Muscle layer of colon (tissue), 2 donors: ENCODE measurements at regions not wholly inside any gene's neighbourhood (a gene's known extent, or its start where the extent isn't known, plus 50 kb on each side); places are given as distances from the start of the nearest gene placed in this dataset.
"Not testable (repeated sequence)": the region's sequence is repeated elsewhere in the genome, so short reads cannot be mapped to it uniquely, and the experiment has no call there.

Experiments used
- H3K27ac ChIP-seq: one replicate; pipeline ENCODE4 v1.7.0; 2013; ENCODE audit warnings: low read depth, mild to moderate bottlenecking, low read length, moderate library complexity
- H3K27me3 ChIP-seq, 2 donors: one replicate each; pipeline ENCODE4 v1.7.0; 2013; ENCODE audit warnings: low read length in 2 of 2, mild to moderate bottlenecking in 2 of 2; ENCODE audit not compliant: insufficient read depth in 2 of 2, control insufficient read depth in 1 of 2
- H3K36me3 ChIP-seq: one replicate; pipeline ENCODE4 v1.7.0; 2013; ENCODE audit warnings: mild to moderate bottlenecking, low read length; ENCODE audit not compliant: insufficient read depth
- H3K4me1 ChIP-seq: one replicate; pipeline ENCODE4 v1.7.0; 2013; ENCODE audit warnings: mild to moderate bottlenecking, low read length; ENCODE audit not compliant: insufficient read depth
- H3K4me3 ChIP-seq, 2 donors: one replicate each; pipeline ENCODE4 v1.7.0; 2013; ENCODE audit warnings: low read length in 2 of 2, low read depth in 1 of 2, mild to moderate bottlenecking in 1 of 2, moderate library complexity in 1 of 2
- H3K9ac ChIP-seq: one replicate; pipeline ENCODE4 v1.7.0; 2013; ENCODE audit warnings: low read length
- H3K9me3 ChIP-seq: one replicate; pipeline ENCODE4 v1.7.0; 2013; ENCODE audit warnings: mild to moderate bottlenecking, low read length
- donor health status: abdominal sarcoma.
- donor health status: Adenocarcinoma of cecum.

DNA sequence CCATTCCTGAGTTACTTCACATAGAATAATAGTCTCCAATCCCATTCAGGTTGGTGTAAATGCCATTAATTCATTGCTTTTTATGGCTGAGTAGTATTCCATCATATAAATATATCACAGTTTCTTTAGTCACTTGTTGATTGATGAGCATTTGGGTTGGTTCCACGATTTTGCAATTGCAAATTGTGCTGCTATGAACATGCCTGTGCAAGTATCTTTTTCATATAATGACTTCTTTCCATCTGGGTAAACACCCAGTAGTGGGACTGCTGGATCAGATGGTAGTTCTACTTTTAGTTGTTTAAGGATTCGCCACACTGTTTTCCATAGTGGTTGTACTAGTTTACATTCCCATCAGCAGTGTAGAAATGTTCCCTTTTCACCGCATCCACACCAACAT is 107.0 kb downstream of the CDC7 start:
- not testable (repeated sequence) for H3K36me3 ChIP-seq, H3K9ac ChIP-seq, H3K27ac ChIP-seq, H3K4me3 ChIP-seq, H3K9me3 ChIP-seq, H3K27me3 ChIP-seq
- peaks cover 20% of the 10 kb centered on the region for H3K4me1 ChIP-seq

DNA sequence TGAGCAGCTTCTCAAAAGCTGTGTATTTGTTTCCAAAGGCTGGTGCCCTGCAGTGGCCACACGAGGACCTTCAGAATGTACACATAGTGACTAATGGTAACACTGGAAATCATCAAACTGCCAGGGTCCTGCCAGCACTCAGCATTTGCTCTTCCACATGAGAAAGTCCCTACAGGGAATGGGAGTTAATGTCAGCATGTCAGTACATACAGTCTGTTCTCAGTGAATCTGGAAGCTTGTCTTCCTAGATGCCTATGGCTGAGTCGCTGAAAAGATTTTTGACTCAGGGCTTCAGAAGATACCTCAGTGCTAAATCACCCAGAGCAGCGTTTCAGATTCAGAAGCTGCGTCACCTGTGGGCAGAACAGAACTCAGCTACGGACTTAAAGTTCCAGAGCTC is 108.2 kb downstream of the CDC7 start:
- Histone ChIP-seq H3K4me3 (no peak overlapping the region), H3K27me3 (no peaks in the 10 kb centered on the region), H3K36me3 (no peaks in the 10 kb centered on the region), H3K4me1 (peaks cover 20% of the 10 kb centered on the region), H3K9ac (no peak overlapping the region), H3K27ac (peak overlapping the region; percentile 12), H3K9me3 (no peaks in the 10 kb centered on the region)

DNA sequence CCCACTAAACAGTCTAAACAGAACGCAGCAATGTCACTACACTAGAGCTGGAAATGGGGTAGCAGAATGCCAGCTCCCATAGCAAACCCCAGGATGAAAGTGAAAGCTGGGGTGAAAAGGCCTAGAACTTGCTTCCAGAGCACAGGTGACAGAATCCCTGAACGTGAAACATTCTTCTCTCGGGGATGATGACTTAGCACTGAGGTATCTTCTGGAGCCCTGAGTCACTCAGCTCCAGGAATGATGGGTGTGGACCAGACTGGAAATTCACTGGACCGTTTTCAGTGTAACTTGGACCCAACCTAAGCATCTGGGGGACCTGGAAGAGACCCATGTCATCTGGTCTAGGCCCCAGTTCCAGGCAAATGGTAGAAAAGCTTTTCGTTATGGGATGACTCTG is 108.9 kb downstream of the CDC7 start:
- no peaks in the 10 kb centered on the region for H3K36me3 ChIP-seq
- no peak overlapping the region for H3K27ac ChIP-seq
- peaks cover 16% of the 10 kb centered on the region for H3K4me1 ChIP-seq
- H3K4me3 ChIP-seq = peak overlapping the region in 1 of 2 donors; percentile 21
- no peaks in the 10 kb centered on the region for H3K27me3 ChIP-seq
- H3K9me3 ChIP-seq = no peaks in the 10 kb centered on the region
- H3K9ac ChIP-seq = no peak overlapping the region

DNA sequence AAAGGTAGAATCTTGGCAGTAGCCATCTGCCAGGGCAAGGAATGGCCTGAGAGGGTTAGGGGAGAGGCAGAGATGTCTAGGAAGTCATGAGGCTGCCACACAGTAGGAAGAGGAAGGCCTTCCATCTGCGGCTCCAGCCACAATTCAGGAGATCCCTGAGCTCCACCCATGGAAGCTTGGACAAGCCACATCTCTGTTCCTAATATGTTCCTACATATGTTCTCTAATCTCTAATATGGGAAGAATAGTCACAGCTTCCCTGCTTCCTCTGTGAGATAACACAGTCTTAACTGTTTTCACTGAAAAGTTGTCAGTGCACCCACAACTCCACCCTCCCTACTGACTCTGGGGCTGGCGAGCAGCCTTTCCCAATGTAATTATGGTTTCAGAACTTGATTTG is 109.5 kb downstream of the CDC7 start:
- peaks cover 10% of the 10 kb centered on the region for H3K4me1 ChIP-seq
- H3K27me3 ChIP-seq = no peaks in the 10 kb centered on the region
- H3K9me3 ChIP-seq = no peaks in the 10 kb centered on the region
- no peak overlapping the region for H3K27ac ChIP-seq
- no peak overlapping the region for H3K4me3 ChIP-seq
- no peak overlapping the region for H3K9ac ChIP-seq
- H3K36me3 ChIP-seq = no peaks in the 10 kb centered on the region

DNA sequence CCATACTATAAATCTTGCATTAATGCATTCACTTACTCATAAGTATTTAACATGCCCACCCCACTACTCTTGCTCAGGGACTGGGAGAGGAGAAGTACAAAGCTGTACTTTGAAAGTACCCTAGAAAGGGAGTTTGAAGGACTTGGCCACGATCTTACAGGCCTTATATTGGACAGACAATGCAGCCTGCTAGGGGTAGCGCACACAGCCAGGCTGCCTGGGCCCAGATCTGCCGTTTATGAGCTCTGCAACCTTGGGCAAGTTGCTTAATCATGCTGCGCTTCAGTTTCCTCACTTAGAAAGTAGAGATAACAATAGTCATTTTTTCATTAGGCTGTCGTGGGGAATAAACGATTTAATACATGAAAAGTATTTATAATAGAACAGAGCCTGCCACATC is 110.1 kb downstream of the CDC7 start:
- Histone ChIP-seq H3K27me3 (no peaks in the 10 kb centered on the region), H3K4me3 (no peak overlapping the region), H3K36me3 (no peaks in the 10 kb centered on the region), H3K9ac (no peak overlapping the region), H3K27ac (no peak overlapping the region), H3K9me3 (no peaks in the 10 kb centered on the region), H3K4me1 (peaks cover 9% of the 10 kb centered on the region)

DNA sequence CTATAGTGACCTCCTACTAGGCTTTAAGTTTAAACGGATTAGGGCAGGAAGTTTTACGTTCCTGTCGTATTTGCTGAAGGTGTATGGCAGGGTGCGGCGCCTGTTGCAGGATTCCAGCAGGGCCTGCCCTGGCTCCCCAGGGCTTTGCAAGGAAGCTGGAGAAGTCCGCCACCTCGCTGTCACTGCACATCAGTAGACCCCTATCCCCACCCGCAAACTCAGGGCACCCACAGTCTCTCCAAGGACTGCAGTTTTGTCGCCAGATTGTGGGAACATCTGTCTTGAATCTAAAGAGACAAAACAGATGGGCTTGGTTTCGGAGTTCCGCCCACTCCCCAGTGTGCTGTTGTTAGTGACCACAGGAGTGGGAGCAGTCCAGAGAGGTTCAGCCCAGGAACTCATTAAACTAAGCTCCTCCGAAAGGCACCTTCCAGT is 110.8 kb downstream of the CDC7 start:
- H3K4me1 ChIP-seq = peaks cover 9% of the 10 kb centered on the region
- no peaks in the 10 kb centered on the region for H3K27me3 ChIP-seq
- H3K9me3 ChIP-seq = no peaks in the 10 kb centered on the region

DNA sequence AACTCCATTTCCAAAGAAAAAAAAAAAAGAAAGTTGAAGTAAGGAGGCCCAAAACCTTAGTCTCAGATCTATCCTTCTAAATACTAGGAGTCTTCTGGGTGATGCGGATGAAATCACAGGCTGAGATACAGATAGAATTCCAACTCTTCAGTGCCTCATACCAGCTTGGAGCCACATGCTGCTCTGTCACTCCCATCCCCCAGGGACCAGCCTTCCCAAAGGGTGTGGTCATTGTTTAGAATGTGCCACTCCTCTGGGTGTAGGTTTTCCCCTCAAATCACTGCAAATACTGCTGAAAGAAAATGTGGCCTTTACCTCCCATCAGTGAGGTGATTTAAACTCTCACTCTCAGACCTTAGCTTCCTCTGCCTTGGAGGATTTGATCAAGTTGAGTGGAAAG is 112.9 kb downstream of the CDC7 start:
- Histone ChIP-seq H3K27ac (no peak overlapping the region), H3K4me1 (peaks cover 19% of the 10 kb centered on the region), H3K27me3 (no peaks in the 10 kb centered on the region), H3K36me3 (no peaks in the 10 kb centered on the region), H3K9ac (no peak overlapping the region), H3K4me3 (no peak overlapping the region), H3K9me3 (no peaks in the 10 kb centered on the region)

More for the DNA sequence above, 110.8 kb downstream of the CDC7 start:
- no peak overlapping the region for H3K9ac ChIP-seq
- H3K27ac ChIP-seq = no peak overlapping the region
- no peak overlapping the region for H3K4me3 ChIP-seq
- no peaks in the 10 kb centered on the region for H3K36me3 ChIP-seq

DNA sequence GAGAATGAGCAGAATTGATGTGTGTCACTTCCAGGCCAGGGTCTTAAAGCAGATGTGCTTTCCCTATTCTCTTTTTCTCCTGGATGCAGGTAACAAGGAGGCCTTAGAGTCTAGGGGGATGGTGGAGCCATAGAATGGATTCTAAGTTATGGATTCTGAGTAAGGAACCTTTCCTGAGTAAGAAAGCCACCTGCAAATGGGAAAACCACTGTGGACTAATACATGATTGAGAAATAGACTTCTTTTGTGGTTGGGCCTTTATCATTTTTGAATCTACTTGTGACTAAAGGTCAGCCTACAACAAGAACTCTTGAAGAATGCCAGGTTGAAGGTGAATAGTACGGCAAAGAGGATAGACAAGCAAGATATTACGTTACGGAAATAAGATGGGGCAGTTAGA is 116.1 kb downstream of the CDC7 start:
- peaks cover 17% of the 10 kb centered on the region for H3K4me1 ChIP-seq
- no peaks in the 10 kb centered on the region for H3K27me3 ChIP-seq
- H3K27ac ChIP-seq = no peak overlapping the region
- H3K9me3 ChIP-seq = no peaks in the 10 kb centered on the region
- H3K9ac ChIP-seq = no peak overlapping the region
- H3K4me3 ChIP-seq = no peak overlapping the region
- H3K36me3 ChIP-seq = no peaks in the 10 kb centered on the region

DNA sequence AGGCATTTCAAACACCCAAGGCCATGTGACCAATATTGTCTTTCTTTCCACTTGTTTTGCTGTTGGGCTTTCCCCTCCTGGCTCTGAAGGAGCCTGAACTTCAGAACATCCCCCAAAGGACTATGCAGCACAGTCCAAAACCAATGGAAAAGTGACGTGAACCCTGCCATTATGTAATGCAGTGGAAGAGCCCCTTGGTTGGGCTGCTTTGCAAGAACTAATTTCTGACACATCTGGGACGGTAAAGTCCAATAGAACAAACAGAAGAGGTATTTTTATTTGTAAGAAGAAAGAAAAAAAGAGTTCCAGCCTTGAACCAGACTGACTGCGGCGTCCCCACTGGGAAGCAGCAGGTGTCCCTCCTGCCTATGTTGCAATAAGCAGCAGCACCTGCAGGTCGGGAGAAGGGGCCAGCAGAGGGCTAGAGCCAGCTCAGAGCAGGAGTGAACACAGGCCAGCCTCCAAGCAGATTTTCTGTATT is 116.7 kb downstream of the CDC7 start:
- H3K9ac ChIP-seq = no peak overlapping the region
- no peaks in the 10 kb centered on the region for H3K36me3 ChIP-seq
- no peak overlapping the region for H3K4me3 ChIP-seq
- H3K27me3 ChIP-seq = no peaks in the 10 kb centered on the region
- H3K9me3 ChIP-seq = no peaks in the 10 kb centered on the region
- no peak overlapping the region for H3K27ac ChIP-seq
- peaks cover 23% of the 10 kb centered on the region for H3K4me1 ChIP-seq

DNA sequence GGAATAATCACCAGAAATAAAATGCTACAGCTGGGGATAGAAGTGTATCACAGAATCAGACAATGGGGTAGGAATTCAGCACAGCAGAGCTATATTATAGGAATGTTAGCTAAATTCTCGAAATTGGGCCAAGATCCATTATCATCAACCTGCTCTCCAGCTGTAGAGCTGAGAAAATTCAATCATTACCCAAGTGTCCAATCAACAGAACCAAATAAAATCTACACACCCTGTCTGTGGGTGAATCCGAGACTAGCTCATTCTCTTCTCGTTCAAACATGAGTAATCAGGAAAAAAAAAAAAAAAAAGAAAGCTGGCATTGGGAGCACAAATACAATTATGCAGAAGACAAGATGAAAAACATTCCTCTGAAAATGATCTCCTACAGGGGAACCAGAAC is 119.2 kb downstream of the CDC7 start:
- no peak overlapping the region for H3K27ac ChIP-seq
- no peak overlapping the region for H3K4me3 ChIP-seq
- H3K27me3 ChIP-seq = no peaks in the 10 kb centered on the region
- no peak overlapping the region for H3K9ac ChIP-seq
- peaks cover 33% of the 10 kb centered on the region for H3K4me1 ChIP-seq
- no peaks in the 10 kb centered on the region for H3K9me3 ChIP-seq
- no peaks in the 10 kb centered on the region for H3K36me3 ChIP-seq

DNA sequence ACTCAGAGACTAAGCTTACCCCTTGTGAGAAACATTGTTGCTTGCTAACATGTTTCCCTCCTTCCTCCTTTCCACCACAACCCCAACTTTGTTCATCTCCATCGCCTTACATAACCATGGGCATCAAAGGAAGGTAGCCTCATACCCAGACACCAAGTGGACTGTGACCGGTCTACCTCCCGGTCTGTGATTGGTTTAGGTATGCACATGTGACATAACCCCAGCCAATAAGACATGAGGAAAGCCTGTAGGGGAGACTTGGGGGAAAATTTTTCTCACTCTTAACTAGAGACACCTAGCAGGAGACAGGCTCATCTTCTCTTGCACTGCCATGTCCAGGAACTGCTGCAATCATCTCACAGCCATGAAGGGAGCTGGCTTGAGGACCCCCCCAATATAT is 120.7 kb downstream of the CDC7 start:
- Histone ChIP-seq H3K9ac (no peak overlapping the region), H3K9me3 (no peaks in the 10 kb centered on the region), H3K4me1 (peaks cover 33% of the 10 kb centered on the region), H3K36me3 (no peaks in the 10 kb centered on the region), H3K27ac (no peak overlapping the region), H3K4me3 (no peak overlapping the region), H3K27me3 (no peaks in the 10 kb centered on the region)

DNA sequence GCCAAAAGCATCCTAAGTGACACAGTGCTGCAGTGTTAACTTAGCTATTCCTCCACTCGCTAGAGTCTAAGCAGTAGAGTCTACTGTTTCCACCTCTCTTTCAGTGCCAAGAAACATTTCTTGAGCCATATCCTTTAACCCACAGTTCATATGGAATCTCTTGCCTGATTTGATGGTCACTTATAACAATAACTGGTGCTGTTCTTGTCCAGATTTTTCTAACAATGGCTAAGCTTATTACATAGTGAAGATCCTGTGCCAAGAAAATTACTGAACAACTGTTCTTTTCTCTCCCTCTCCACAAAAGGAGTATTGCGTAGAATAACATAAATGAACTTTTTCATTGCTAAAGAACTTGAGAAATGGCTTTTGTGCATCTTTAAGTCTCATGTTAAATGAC is 121.3 kb downstream of the CDC7 start:
- H3K9me3 ChIP-seq = no peaks in the 10 kb centered on the region
- H3K4me3 ChIP-seq = no peak overlapping the region
- H3K4me1 ChIP-seq = peaks cover 33% of the 10 kb centered on the region
- H3K27me3 ChIP-seq = no peaks in the 10 kb centered on the region
- no peak overlapping the region for H3K27ac ChIP-seq
- no peaks in the 10 kb centered on the region for H3K36me3 ChIP-seq
- H3K9ac ChIP-seq = no peak overlapping the region
